ENCODE measurements at regions not wholly inside any gene's neighbourhood (a gene's known extent, or its start where the extent isn't known, plus 50 kb on each side); places are given as distances from the start of the nearest gene placed in this dataset.

DNA sequence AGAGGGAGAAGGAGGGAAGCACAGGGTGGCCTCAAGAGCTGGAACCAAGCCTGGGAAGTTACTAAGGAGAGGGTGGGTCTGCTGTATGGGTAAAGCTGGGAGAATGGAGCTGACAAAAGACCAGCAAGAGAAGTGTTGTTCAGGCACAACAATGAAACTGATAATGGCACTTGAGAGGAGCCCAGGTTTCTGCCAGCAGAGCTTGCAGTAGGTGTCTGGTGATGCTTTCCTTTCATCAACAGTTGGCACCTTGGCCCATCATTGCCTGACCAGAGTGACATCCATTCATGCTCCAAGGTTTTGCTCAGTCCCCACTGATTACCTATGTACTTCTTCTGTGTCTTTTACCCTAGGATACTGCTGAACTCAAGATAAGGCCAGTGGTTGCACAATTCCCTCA is 92.9 kb upstream of the CXCR4 start:
- Histone ChIP-seq H3K9ac (ENCODE audit: insufficient read depth, low read length, poor library complexity, severe bottlenecking) (no peak overlapping the region), H3K79me2 (ENCODE audit: insufficient read depth, low read length) (no peaks in the 10 kb centered on the region), H3K4me2 (replicated peaks; ENCODE audit: extremely low read depth, low read length, poor library complexity, severe bottlenecking) (peak overlapping the region; percentile 9), H3K27me3 (ENCODE audit: control insufficient read depth in 2 of 2, insufficient read depth in 2 of 2, low read length in 2 of 2) (no peaks in the 10 kb centered on the region), H3K36me3 (replicated peaks in 1 of 2; ENCODE audit: control insufficient read depth in 1 of 2, insufficient read depth in 2 of 2, low read length in 2 of 2) (no peaks in the 10 kb centered on the region), H3K27ac (ENCODE audit: low read depth in 1 of 2, low read length in 2 of 2) (peak overlapping the region; percentile 56 to 77), H2AFZ (ENCODE audit: insufficient read depth, low read depth, low read length, poor library complexity, severe bottlenecking) (no peak overlapping the region), H3K4me3 (replicated peaks in 1 of 3; ENCODE audit: low read depth in 2 of 3, low read length in 3 of 3) (no peak overlapping the region), H3K9me3 (replicated peaks in 1 of 2; ENCODE audit: control insufficient read depth in 1 of 2, insufficient read depth in 1 of 2, low read length in 2 of 2) (no peaks in the 10 kb centered on the region), H3K4me1 (ENCODE audit: control insufficient read depth in 1 of 2, insufficient read depth in 2 of 2, low read length in 2 of 2) (peaks cover 81 to 95% of the 10 kb centered on the region in 2 donors), H4K20me1 (ENCODE audit: insufficient read depth, low read length) (no peaks in the 10 kb centered on the region)
- H3K27ac Mint-ChIP-seq, result peak overlapping the region; percentile 83 to 94 (median 85)
- peaks cover 96% of the 10 kb centered on the region for H3K4me1 Mint-ChIP-seq
- intact Hi-C loops (cut with micrococcal nuclease), result loop anchor here (5.0 to 10.0 kb wide), 5 partner anchors 46 to 206 kb away; partner anchors contain the start of gene CXCR4 (in 2 of the 2)
- no peak overlapping the region for H3K4me3 Mint-ChIP-seq
- H3K27me3 Mint-ChIP-seq (ENCODE audit: low read depth in 3 of 3), result peaks cover 0 to 1% (median 0%) of the 10 kb centered on the region in 3 donors
- no peaks in the 10 kb centered on the region for H3K9me3 Mint-ChIP-seq
- TF ChIP-seq, protein P1, sequence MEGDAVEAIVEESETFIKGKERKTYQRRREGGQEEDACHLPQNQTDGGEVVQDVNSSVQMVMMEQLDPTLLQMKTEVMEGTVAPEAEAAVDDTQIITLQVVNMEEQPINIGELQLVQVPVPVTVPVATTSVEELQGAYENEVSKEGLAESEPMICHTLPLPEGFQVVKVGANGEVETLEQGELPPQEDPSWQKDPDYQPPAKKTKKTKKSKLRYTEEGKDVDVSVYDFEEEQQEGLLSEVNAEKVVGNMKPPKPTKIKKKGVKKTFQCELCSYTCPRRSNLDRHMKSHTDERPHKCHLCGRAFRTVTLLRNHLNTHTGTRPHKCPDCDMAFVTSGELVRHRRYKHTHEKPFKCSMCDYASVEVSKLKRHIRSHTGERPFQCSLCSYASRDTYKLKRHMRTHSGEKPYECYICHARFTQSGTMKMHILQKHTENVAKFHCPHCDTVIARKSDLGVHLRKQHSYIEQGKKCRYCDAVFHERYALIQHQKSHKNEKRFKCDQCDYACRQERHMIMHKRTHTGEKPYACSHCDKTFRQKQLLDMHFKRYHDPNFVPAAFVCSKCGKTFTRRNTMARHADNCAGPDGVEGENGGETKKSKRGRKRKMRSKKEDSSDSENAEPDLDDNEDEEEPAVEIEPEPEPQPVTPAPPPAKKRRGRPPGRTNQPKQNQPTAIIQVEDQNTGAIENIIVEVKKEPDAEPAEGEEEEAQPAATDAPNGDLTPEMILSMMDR (IDR thresholded peaks at IDR 0.05), result no peak
- peaks cover 4 to 6% of the 10 kb centered on the region in 2 donors for H3K36me3 Mint-ChIP-seq
- no peak for DNase-seq

DNA sequence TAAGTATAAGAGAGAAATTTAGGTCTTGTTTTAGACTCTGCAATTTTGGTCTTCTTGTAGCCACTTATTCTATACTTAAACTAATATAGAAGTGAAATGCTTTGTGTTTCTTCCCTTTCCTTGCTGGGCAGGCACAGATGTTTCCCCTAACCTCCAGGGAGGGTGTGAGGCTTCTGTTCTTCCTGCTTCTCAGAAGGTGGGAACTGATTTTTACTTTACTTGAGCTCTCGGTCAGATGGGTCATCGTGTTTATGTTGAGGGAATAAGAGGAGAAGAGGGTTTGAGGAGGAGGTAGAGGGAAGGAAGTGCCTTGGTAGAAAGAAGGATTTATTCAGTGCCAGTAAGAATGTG is 92.5 kb upstream of the CXCR4 start:
- H3K4me1 ChIP-seq (ENCODE audit: control insufficient read depth in 1 of 2, insufficient read depth in 2 of 2, low read length in 2 of 2), result peaks cover 80 to 95% of the 10 kb centered on the region in 2 donors
- peaks cover 96% of the 10 kb centered on the region for H3K4me1 Mint-ChIP-seq
- no peak overlapping the region for H3K9ac ChIP-seq (ENCODE audit: insufficient read depth, low read length, poor library complexity, severe bottlenecking)
- H3K27me3 Mint-ChIP-seq (ENCODE audit: low read depth in 3 of 3), result peaks cover 0 to 1% (median 0%) of the 10 kb centered on the region in 3 donors
- TF ChIP-seq, protein P1 (IDR thresholded peaks at IDR 0.05), result no peak
- H3K36me3 Mint-ChIP-seq, result peaks cover 4 to 6% of the 10 kb centered on the region in 2 donors
- no peaks in the 10 kb centered on the region for H3K36me3 ChIP-seq (replicated peaks in 1 of 2; ENCODE audit: control insufficient read depth in 1 of 2, insufficient read depth in 2 of 2, low read length in 2 of 2)
- 0% methylated on average over 2 of the region's 2 CpGs for WGBS (ENCODE audit: insufficient coverage)
- DNase-seq, result peak in 2 of 3 donors; percentile 28 to 35
- H3K4me2 ChIP-seq (replicated peaks; ENCODE audit: extremely low read depth, low read length, poor library complexity, severe bottlenecking), result peak overlapping the region; percentile 9
- intact Hi-C loops (cut with micrococcal nuclease), result loop anchor here (5.0 to 10.0 kb wide), 5 partner anchors 47 to 206 kb away; partner anchors contain the start of gene CXCR4 (in 2 of the 2)
- peak overlapping the region; percentile 56 to 77 for H3K27ac ChIP-seq (ENCODE audit: low read depth in 1 of 2, low read length in 2 of 2)
- no peaks in the 10 kb centered on the region for H3K79me2 ChIP-seq (ENCODE audit: insufficient read depth, low read length)
- no peak overlapping the region for H3K4me3 ChIP-seq (replicated peaks in 1 of 3; ENCODE audit: low read depth in 2 of 3, low read length in 3 of 3)
- H3K4me3 Mint-ChIP-seq, result no peak overlapping the region
- peak overlapping the region; percentile 83 to 94 (median 85) for H3K27ac Mint-ChIP-seq
- H3K9me3 ChIP-seq (replicated peaks in 1 of 2; ENCODE audit: control insufficient read depth in 1 of 2, insufficient read depth in 1 of 2, low read length in 2 of 2), result no peaks in the 10 kb centered on the region
- H3K27me3 ChIP-seq (ENCODE audit: control insufficient read depth in 2 of 2, insufficient read depth in 2 of 2, low read length in 2 of 2), result no peaks in the 10 kb centered on the region
- no peaks in the 10 kb centered on the region for H3K9me3 Mint-ChIP-seq
- H4K20me1 ChIP-seq (ENCODE audit: insufficient read depth, low read length), result no peaks in the 10 kb centered on the region
- no peak overlapping the region for H2AFZ ChIP-seq (ENCODE audit: insufficient read depth, low read depth, low read length, poor library complexity, severe bottlenecking)
